SK-N-MC (cell line): ENCODE measurements at regions not wholly inside any gene's neighbourhood (a gene's known extent, or its start where the extent isn't known, plus 50 kb on each side); places are given as distances from the start of the nearest gene placed in this dataset.
A peak's percentile ranks its signal among the peaks of the same experiment; 100 is the strongest.

Experiments
- DNase-seq: peaks from one replicate; pipeline ENCODE4 v3.0.0-alpha.2; 2011; ENCODE audit warnings: low read depth, low spot score
- H3K27ac ChIP-seq: fragments of 200-600 bp; sonication (generic); 2 replicates; pipeline ENCODE4 v1.5.1; 2016; ENCODE audit warnings: mixed run types
- H3K36me3 ChIP-seq: fragments of 200-600 bp; sonication (generic); 2 replicates; pipeline ENCODE4 v1.6.1; 2017; ENCODE audit warnings: antibody characterized with exemption, low read length, mixed read lengths; ENCODE audit not compliant: insufficient read depth
- H3K4me3 ChIP-seq: fragments of 200-600 bp; sonication (generic); 2 replicates; pipeline ENCODE4 v1.5.1; 2016
- H3K9ac ChIP-seq: fragments of 200-600 bp; sonication (generic); 2 replicates; pipeline ENCODE4 v1.8.0; 2017; ENCODE audit warnings: mixed run types, mixed read lengths; ENCODE audit not compliant: insufficient read length
- H3K9me3 ChIP-seq: fragments of 200-600 bp; sonication (generic); 2 replicates; pipeline ENCODE4 v1.6.1; 2017; ENCODE audit warnings: low read depth, mild to moderate bottlenecking, antibody characterized with exemption, low read length, moderate library complexity, mixed read lengths
- EZH2 ChIP-seq: fragments of 200-600 bp; sonication (generic); IDR thresholded peaks from one replicate; pipeline ENCODE4 v1.6.1; 2017; ENCODE audit warnings: antibody characterized with exemption
- FOXP2 ChIP-seq: optimal IDR thresholded peaks from 2 replicates; pipeline ENCODE3; 2011; ENCODE audit warnings: mild to moderate bottlenecking, moderate library complexity; ENCODE audit not compliant: insufficient read depth; ENCODE audit errors: extremely low read length, control extremely low read depth
- POLR2AphosphoS5 ChIP-seq: IDR thresholded peaks from 2 replicates; pipeline ENCODE4 v1.6.1; 2012; ENCODE audit warnings: mild to moderate bottlenecking, low read depth, low read length, borderline replicate concordance

DNA sequence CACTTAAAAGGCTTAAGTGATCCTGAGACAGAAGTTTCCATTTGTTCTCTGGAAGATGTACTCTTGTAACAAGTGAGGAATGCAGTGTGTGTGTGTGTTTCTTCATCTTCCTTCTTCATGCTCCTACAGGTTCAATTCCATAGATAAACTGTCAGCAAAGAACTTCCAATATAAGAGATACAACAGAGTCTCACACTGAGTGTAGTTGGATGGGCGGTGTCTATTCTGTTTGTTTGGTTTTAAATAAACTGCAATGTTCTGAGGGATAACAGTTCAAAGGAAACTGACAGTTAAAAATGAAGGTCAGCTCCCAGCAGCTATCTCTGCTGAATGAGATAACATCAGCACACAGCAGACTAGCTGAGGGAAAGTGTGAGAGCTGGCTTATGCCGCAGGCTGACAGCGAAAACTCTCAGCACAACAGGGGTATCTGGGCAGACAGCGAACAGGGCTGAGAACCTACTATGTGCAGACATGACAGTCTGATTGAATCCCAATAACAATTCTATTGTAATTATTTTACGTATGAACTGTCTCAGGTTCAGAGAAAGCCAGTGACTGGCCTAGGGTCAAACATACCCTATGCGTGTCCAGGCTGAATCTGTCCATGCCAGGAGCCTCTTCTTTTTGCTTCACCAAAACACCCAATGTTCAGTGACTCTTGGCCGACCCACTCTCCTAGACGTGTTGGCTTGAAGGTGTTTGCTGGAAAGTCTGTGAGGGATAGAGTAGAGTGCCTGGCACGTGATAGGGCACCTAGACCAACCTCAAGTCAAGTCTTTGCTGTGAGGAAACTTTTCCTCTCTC lies 201.9 kb upstream of the TRIB2 start:
- Histone ChIP-seq H3K27ac (no peak overlapping the region), H3K36me3 (no peaks in the 10 kb centered on the region), H3K4me3 (no peak overlapping the region), H3K9ac (no peak overlapping the region), H3K9me3 (no peaks in the 10 kb centered on the region)
- no peak for TF ChIP-seq POLR2AphosphoS5
- no peak for TF ChIP-seq EZH2
- no peak for TF ChIP-seq FOXP2
- no peak for DNase-seq

DNA sequence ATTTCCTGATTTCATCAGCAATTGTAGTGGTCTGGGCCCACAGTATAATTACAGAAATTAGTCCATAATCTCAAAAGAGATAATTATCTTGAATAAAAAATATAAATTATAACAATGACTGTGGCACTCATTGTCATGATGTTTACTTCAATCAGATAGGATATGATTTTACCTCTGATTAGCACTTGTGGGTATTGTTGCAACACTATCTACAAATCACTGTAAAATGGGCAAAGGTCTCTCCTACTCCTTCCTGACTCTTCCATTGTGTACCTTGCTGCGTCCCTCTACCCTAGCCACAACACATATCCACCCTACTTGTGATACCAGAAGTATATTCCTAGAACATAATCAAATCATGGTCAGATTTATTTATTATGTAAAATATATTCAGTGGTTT lies 200.9 kb upstream of the TRIB2 start:
- no peak overlapping the region for H3K9ac ChIP-seq
- no peak for DNase-seq
- no peak overlapping the region for H3K27ac ChIP-seq
- H3K9me3 ChIP-seq = no peaks in the 10 kb centered on the region
- no peak overlapping the region for H3K4me3 ChIP-seq
- H3K36me3 ChIP-seq = no peaks in the 10 kb centered on the region
- no peak for TF ChIP-seq FOXP2
- TF ChIP-seq POLR2AphosphoS5 = no peak
- TF ChIP-seq EZH2 = no peak

DNA sequence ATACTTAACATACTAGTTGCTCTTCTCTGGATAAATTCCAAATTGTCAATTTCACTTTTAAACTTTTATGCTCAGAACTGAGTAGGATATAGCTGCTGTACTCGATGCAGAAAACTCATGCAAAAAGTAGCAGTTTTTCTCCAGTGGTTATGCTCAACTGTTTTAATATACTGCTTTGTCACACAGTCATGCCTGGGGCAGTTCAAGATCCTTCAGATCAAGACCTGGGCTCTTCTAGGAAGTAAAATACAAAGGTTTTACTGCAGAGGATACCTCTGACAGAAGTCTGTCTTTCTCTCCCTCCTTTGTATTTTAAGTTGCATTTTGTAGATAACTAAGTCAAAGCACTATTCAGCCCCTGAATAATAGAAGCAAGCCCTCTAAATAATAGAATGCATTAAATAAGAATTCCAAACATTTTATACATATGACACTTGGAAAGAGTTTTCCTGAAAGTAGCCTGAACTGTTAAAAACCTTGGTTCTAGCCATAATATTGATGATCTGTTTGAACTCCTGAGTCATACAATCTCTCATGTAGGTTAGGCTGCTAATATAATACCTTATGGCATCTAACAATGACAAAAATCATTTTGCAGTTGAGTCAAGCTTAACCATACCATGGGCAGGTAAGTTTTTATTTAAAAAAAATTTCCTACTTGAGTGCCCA lies 183.3 kb upstream of the TRIB2 start:
- peak overlapping the region; percentile 90; the same call in 1 of the 2 replicates for H3K27ac ChIP-seq
- H3K36me3 ChIP-seq = no peaks in the 10 kb centered on the region
- TF ChIP-seq EZH2 (no peak), POLR2AphosphoS5 (no peak), FOXP2 (no peak)
- H3K4me3 ChIP-seq = peak overlapping the region; percentile 71
- H3K9ac ChIP-seq = peak overlapping the region; percentile 54
- no peak for DNase-seq
- no peaks in the 10 kb centered on the region for H3K9me3 ChIP-seq

DNA sequence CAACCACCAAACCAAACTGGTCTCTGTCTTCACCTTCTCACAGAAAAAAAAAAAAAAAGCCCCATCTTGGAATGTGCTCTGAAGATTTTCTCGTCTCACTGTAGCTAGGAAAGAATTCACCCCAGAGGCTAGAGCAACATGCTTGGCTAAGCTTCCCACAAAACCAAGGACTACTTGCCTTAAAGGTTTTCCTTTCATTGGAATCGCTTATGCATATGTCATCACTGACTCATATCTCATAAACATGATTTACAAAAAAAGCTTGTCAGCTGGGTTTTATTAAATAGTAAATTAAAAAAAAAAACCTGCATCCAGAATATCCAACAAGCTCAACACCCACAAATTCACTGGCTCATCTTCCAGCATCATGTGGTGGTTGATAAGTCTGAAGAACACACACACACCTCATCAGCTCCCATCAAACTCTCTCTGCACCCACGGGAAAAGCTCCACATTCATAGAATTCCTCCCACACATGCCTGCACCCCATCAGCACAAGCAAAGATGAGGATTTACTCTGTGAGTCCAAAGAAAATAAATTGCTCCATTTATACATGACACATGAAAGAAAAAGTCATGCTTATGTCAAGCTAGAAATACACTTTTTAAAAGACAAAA lies 182.0 kb upstream of the TRIB2 start:
- H3K9me3 ChIP-seq = no peaks in the 10 kb centered on the region
- peak overlapping the region; percentile 71 for H3K4me3 ChIP-seq
- H3K36me3 ChIP-seq = no peaks in the 10 kb centered on the region
- H3K27ac ChIP-seq = peak overlapping the region; percentile 90
- H3K9ac ChIP-seq = peak overlapping the region; percentile 54
- DNase-seq = peak; percentile 56
- no peak for TF ChIP-seq POLR2AphosphoS5
- TF ChIP-seq FOXP2 = no peak
- no peak for TF ChIP-seq EZH2

DNA sequence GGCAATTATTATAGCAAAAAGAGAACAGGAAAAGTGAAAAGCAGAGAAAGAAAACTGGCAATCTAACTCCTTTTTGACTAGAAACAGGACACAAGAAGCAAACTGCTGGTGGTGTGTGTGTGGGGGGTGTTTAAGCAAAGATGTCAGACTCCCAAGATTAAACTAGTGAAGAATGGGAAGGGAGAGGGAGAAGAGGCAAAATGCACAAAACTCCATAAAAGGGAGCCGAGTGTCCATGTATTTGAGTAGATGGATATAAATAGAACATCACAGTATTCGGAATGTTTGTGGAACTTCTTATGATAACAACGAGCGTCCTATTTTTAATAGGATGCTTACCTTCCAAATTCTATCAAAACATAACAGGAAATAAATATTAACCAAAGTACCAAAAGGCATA lies 179.8 kb upstream of the TRIB2 start:
- TF ChIP-seq FOXP2 (no peak), POLR2AphosphoS5 (no peak), EZH2 (no peak)

DNA sequence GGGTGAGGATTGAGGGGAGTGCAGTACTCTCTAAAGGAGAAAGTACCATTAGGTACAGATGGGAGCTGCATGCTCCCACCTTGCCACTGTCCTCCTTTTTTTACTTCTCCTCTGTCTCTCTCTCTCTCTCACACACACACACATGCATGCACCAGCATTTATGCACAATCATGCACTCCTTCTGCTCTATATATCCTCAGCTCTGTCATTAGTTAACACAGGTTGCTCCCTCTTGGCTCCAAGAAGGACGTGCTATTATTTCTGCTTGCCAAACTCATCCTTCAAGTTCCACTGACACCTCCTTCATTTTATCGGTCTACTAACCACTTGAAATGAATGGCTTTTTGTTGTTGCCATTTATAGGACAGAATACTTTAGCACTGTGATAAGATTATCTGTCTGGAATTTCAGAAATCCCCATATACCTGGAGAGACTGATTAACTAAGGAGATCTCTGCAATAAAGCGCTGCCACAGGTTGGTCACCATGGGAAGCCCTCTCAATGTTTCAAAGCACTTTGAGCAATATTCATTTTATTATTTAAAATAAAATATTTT lies 178.5 kb upstream of the TRIB2 start:
- Histone ChIP-seq H3K36me3 (no peaks in the 10 kb centered on the region), H3K9ac (no peak overlapping the region), H3K4me3 (no peak overlapping the region), H3K27ac (no peak overlapping the region), H3K9me3 (no peaks in the 10 kb centered on the region)
- TF ChIP-seq POLR2AphosphoS5 (no peak), EZH2 (no peak), FOXP2 (no peak)
- no peak for DNase-seq

More for the DNA sequence above, 179.8 kb upstream of the TRIB2 start:
- Histone ChIP-seq H3K27ac (no peak overlapping the region), H3K4me3 (no peak overlapping the region), H3K9me3 (no peaks in the 10 kb centered on the region), H3K9ac (no peak overlapping the region), H3K36me3 (no peaks in the 10 kb centered on the region)
- DNase-seq = no peak

DNA sequence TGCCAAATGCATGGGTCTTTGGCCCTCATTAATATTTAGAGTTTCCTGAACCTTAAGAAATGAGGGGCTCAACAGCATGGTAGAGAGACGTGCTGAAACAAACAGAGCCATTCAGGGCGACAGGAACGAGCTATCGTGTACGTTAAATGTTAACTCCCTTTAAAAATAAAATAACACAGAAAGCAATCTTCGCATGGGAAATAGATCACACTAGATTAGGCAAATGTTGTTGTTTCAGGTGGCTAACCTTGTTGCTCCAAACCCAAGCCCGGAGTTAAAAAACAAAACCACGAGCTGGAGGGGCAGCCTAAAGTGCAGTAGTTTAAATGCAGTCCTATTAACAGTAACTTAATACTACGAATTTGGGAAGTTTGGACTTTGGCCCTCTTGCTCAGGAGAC lies 177.4 kb upstream of the TRIB2 start:
- no peak overlapping the region for H3K4me3 ChIP-seq
- no peaks in the 10 kb centered on the region for H3K9me3 ChIP-seq
- no peak overlapping the region for H3K27ac ChIP-seq
- H3K9ac ChIP-seq = no peak overlapping the region
- no peak for TF ChIP-seq FOXP2
- TF ChIP-seq POLR2AphosphoS5 = no peak
- TF ChIP-seq EZH2 = no peak
- no peak for DNase-seq
- no peaks in the 10 kb centered on the region for H3K36me3 ChIP-seq
